SK-N-SH (cell line): ENCODE measurements at regions not wholly inside any gene's neighbourhood (a gene's known extent, or its start where the extent isn't known, plus 50 kb on each side); places are given as distances from the start of the nearest gene placed in this dataset.

Experiments
- CTCF ChIA-PET: fragments of 300-600, 350-600 bp; formaldehyde crosslinking; extraction: SDS; loops from one replicate; lab custom pipeline; 2021; lab: Yijun Ruan, JAX
- POLR2A ChIA-PET: fragments of 350-600 bp; sonication (Branson Sonifier 250); formaldehyde crosslinking; extraction: SDS; loops from one replicate; lab custom pipeline; 2020; ENCODE audit warnings: antibody characterized with exemption, inconsistent platforms; lab: Yijun Ruan, JAX
- DNase-seq: peaks from one replicate; pipeline ENCODE4 v3.0.0; 2012
- H2AFZ ChIP-seq: fragments of 200-600 bp; sonication (generic); 2 replicates; pipeline ENCODE4 v1.8.1; 2016; ENCODE audit warnings: antibody characterized with exemption, mild to moderate bottlenecking, low read depth
- H3F3A ChIP-seq: fragments of 200-600 bp; sonication (generic); replicated peaks from 2 replicates; pipeline ENCODE3; 2016; ENCODE audit warnings: antibody characterized with exemption, mild to moderate bottlenecking; ENCODE audit not compliant: insufficient read depth
- H3K27ac ChIP-seq, 2 experiments: fragments of 200-500 bp in 1 of 2; fragments of 200-600 bp in 1 of 2; sonication (Bioruptor generic) in 1 of 2; sonication (generic), shearing (Covaris generic) in 1 of 2; 2 replicates each; pipeline versions ENCODE4 v1.5.1 to v1.6.1; 2014 to 2016; ENCODE audit warnings: low read depth in 2 of 2, inconsistent platforms in 1 of 2, low read length in 1 of 2, mild to moderate bottlenecking in 1 of 2, mixed read lengths in 1 of 2
- H3K27me3 ChIP-seq: fragments of 200-600 bp; sonication (generic), shearing (Covaris generic); 2 replicates; pipeline ENCODE4 v1.6.1; 2016; ENCODE audit warnings: mixed run types; ENCODE audit not compliant: insufficient read depth
- H3K36me3 ChIP-seq, 2 experiments: fragments of 200-500 bp in 1 of 2; fragments of 200-600 bp in 1 of 2; sonication (Bioruptor generic) in 1 of 2; sonication (generic) in 1 of 2; replicated peaks in 1 of 2; 2 replicates each; pipeline versions ENCODE3 to v1.5.1; 2014 to 2016; ENCODE audit warnings: low read length in 1 of 2, mild to moderate bottlenecking in 1 of 2; ENCODE audit not compliant: insufficient read depth in 2 of 2, control insufficient read depth in 1 of 2
- H3K4me1 ChIP-seq, 2 experiments: fragments of 200-500 bp in 1 of 2; fragments of 200-600 bp in 1 of 2; sonication (Bioruptor generic) in 1 of 2; sonication (generic), shearing (Covaris generic) in 1 of 2; 2 replicates each; pipeline versions ENCODE4 v1.5.1 to v1.6.1; 2014 to 2016; ENCODE audit warnings: low read depth in 1 of 2, low read length in 1 of 2, mixed run types in 1 of 2; ENCODE audit not compliant: insufficient read depth in 2 of 2, control insufficient read depth in 1 of 2
- H3K4me2 ChIP-seq: fragments of 200-600 bp; sonication (generic), shearing (Covaris generic); 2 replicates; pipeline ENCODE4 v1.6.1; 2017; ENCODE audit warnings: mixed run types
- H3K4me3 ChIP-seq, 2 experiments: fragments of 200-500 bp in 1 of 2; fragments of 200-600 bp in 1 of 2; sonication (Bioruptor generic) in 1 of 2; sonication (generic), shearing (Covaris generic) in 1 of 2; 2 replicates each; pipeline versions ENCODE4 v1.5.1 to v1.8.1; 2014 to 2016; ENCODE audit warnings: low read depth in 2 of 2, inconsistent platforms in 1 of 2, low read length in 1 of 2, mild to moderate bottlenecking in 1 of 2, mixed read lengths in 1 of 2, moderate library complexity in 1 of 2
- H3K79me2 ChIP-seq: fragments of 200-600 bp; sonication (generic); 2 replicates; pipeline ENCODE4 v1.8.1; 2017; ENCODE audit warnings: mild to moderate bottlenecking; ENCODE audit not compliant: insufficient read depth
- H3K9ac ChIP-seq: fragments of 200-600 bp; sonication (generic); 2 replicates; pipeline ENCODE4 v1.6.1; 2017; ENCODE audit warnings: mixed run types
- H3K9me2 ChIP-seq: fragments of 200-600 bp; sonication (generic); 2 replicates; pipeline ENCODE4 v1.6.1; 2017; ENCODE audit warnings: mixed run types
- H3K9me3 ChIP-seq: fragments of 200-600 bp; sonication (generic); 2 replicates; pipeline ENCODE4 v1.6.1; 2017; ENCODE audit warnings: mixed run types, mild to moderate bottlenecking, moderate library complexity
- H4K20me1 ChIP-seq: fragments of 200-600 bp; sonication (generic); 2 replicates; pipeline ENCODE4 v1.6.1; 2017; ENCODE audit warnings: mild to moderate bottlenecking, mixed run types; ENCODE audit not compliant: insufficient read depth
- EZH2phosphoT487 ChIP-seq: fragments of 200-600 bp; sonication (generic); IDR thresholded peaks from 2 replicates; pipeline ENCODE4 v1.6.1; 2017; ENCODE audit warnings: low read depth, mixed run types, mild to moderate bottlenecking, antibody characterized with exemption, moderate library complexity, borderline replicate concordance
- FOSL2 ChIP-seq: IDR thresholded peaks from 2 replicates; pipeline ENCODE4 v1.4.0; 2012; ENCODE audit warnings: low read depth, mild to moderate bottlenecking, moderate library complexity, borderline replicate concordance
- FOXJ3 ChIP-seq: sonication (generic); formaldehyde crosslinking; IDR thresholded peaks from 2 replicates; pipeline ENCODE4 v1.5.1; 2020; ENCODE audit warnings: mild to moderate bottlenecking, missing genetic modification reagents
- MEF2A ChIP-seq: IDR thresholded peaks from 2 replicates; pipeline ENCODE4 v1.4.0; 2012; ENCODE audit warnings: low read depth, borderline replicate concordance
- MXI1 ChIP-seq: IDR thresholded peaks from 2 replicates; pipeline ENCODE4 v1.6.1; 2012; ENCODE audit warnings: mild to moderate bottlenecking, low read depth, low read length, improper control_type of control experiment
- NFIC ChIP-seq: IDR thresholded peaks from 2 replicates; pipeline ENCODE4 v1.4.0; 2012; ENCODE audit warnings: borderline replicate concordance
- NRF1 ChIP-seq: IDR thresholded peaks from 2 replicates; pipeline ENCODE4 v1.6.1; 2012; ENCODE audit warnings: low read depth, mild to moderate bottlenecking, low read length
- RAD21 ChIP-seq: IDR thresholded peaks from 2 replicates; pipeline ENCODE4 v1.6.1; 2012; ENCODE audit warnings: mild to moderate bottlenecking, low read length
- SIN3A ChIP-seq: IDR thresholded peaks from 2 replicates; pipeline ENCODE4 v1.6.1; 2012; ENCODE audit warnings: low read depth, mild to moderate bottlenecking, low read length, moderate library complexity, borderline replicate concordance
- TAF1 ChIP-seq: IDR thresholded peaks from 2 replicates; pipeline ENCODE4 v1.6.1; 2012; ENCODE audit warnings: low read depth, mild to moderate bottlenecking, low read length, moderate library complexity, borderline replicate concordance
- WGBS: methylation state at CpG from one replicate; pipeline ENCODE4 v1.1.6; 2017; ENCODE audit warnings: low lambda C conversion rate; 5-methylcytosine and 5-hydroxymethylcytosine counted together
- TF ChIP-seq, protein P1 (sequence below): IDR thresholded peaks from 2 replicates; pipeline ENCODE4 v1.6.1; 2012; ENCODE audit warnings: mild to moderate bottlenecking, low read depth, low read length, moderate library complexity
- TF ChIP-seq, protein P2 (sequence below): fragments of 200-600 bp; sonication (generic); IDR thresholded peaks from 2 replicates; pipeline ENCODE4 v1.6.1; 2017; ENCODE audit warnings: antibody characterized with exemption, mild to moderate bottlenecking, moderate library complexity
- TF ChIP-seq, protein P3 (sequence below): fragments of 150-350 bp; IDR thresholded peaks from 2 replicates; pipeline ENCODE4 v1.6.1; 2017; ENCODE audit warnings: antibody characterized with exemption, low read length, low read depth, borderline replicate concordance
- TF ChIP-seq, protein P4 (sequence below): IDR thresholded peaks from 2 replicates; pipeline ENCODE4 v1.4.0; 2012; ENCODE audit warnings: low read depth
- TF ChIP-seq, protein P5 (sequence below): IDR thresholded peaks from 2 replicates; pipeline ENCODE4; 2012

DNA sequence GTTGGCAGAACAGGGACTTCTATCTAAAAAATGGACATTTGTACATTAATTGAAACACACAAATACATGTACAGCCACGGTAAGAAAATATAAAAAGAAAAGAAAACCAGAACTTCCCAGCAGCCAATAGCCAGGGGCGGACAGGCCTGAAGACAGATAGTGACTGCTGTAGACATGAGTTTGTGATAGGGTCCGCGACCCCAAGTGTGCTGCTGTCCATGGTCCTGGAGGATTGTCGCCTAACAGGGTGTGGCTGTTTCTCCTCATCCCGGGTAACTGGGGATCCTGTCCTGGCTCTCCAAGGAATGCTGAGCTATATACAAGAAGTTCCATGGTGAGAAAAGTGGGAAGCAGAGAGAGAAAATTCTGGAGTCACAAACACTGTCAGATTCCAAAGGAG is 266.5 kb upstream of the SALL3 start:
- Histone ChIP-seq H3K9me3 (no peaks in the 10 kb centered on the region), H3K4me3 (no peak overlapping the region), H3K27ac (no peak overlapping the region), H3K36me3 (no peaks in the 10 kb centered on the region), H3K4me2 (no peak overlapping the region), H3K9ac (no peak overlapping the region), H3K4me1 (no peaks in the 10 kb centered on the region), H4K20me1 (no peaks in the 10 kb centered on the region), H2AFZ (no peak overlapping the region), H3K27me3 (no peaks in the 10 kb centered on the region; the same call in 1 of the 2 replicates), H3F3A (no peaks in the 10 kb centered on the region), H3K79me2 (no peaks in the 10 kb centered on the region), H3K9me2 (no peaks in the 10 kb centered on the region)
- ChIA-PET POLR2A (no interaction called here), CTCF (interaction anchor here (0.6 kb wide), 1 partner anchor 195 kb away, joined by 3 read pairs; no protein-coding TSS in a partner anchor)
- TF ChIP-seq NFIC (no peak), FOXJ3 (no peak)
- TF ChIP-seq, protein P1, sequence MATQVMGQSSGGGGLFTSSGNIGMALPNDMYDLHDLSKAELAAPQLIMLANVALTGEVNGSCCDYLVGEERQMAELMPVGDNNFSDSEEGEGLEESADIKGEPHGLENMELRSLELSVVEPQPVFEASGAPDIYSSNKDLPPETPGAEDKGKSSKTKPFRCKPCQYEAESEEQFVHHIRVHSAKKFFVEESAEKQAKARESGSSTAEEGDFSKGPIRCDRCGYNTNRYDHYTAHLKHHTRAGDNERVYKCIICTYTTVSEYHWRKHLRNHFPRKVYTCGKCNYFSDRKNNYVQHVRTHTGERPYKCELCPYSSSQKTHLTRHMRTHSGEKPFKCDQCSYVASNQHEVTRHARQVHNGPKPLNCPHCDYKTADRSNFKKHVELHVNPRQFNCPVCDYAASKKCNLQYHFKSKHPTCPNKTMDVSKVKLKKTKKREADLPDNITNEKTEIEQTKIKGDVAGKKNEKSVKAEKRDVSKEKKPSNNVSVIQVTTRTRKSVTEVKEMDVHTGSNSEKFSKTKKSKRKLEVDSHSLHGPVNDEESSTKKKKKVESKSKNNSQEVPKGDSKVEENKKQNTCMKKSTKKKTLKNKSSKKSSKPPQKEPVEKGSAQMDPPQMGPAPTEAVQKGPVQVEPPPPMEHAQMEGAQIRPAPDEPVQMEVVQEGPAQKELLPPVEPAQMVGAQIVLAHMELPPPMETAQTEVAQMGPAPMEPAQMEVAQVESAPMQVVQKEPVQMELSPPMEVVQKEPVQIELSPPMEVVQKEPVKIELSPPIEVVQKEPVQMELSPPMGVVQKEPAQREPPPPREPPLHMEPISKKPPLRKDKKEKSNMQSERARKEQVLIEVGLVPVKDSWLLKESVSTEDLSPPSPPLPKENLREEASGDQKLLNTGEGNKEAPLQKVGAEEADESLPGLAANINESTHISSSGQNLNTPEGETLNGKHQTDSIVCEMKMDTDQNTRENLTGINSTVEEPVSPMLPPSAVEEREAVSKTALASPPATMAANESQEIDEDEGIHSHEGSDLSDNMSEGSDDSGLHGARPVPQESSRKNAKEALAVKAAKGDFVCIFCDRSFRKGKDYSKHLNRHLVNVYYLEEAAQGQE = peak; percentile 87
- 1% methylated on average over 6 of the region's 6 CpGs for WGBS
- no peak for DNase-seq

DNA sequence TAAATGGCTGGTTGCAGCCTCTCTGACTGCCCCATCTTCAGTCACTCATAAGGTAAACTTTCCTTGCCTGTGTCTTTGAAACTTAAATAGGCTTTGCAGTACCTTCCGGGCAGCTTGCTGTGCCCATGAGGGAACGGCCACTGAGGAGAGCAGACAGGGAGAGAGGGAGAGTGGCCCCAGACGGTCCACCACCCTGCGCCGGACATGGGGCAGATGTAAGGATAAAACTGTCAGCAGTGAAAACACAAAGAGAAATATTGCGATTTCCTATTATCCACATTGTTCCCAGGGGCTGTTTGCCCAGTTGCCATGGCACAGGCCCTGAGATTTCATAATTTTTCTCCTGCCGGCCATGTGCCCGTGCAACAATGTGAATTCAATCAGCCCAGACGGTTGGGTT is 265.9 kb upstream of the SALL3 start:
- no peaks in the 10 kb centered on the region; the same call in 1 of the 2 replicates for H3K27me3 ChIP-seq
- no peak overlapping the region for H3K4me2 ChIP-seq
- H3K36me3 ChIP-seq = no peaks in the 10 kb centered on the region
- H3K9me3 ChIP-seq = no peaks in the 10 kb centered on the region
- no peaks in the 10 kb centered on the region for H4K20me1 ChIP-seq
- no peak overlapping the region for H3K9ac ChIP-seq
- ChIA-PET POLR2A (no interaction called here), CTCF (no interaction called here)
- H3K4me3 ChIP-seq = no peak overlapping the region
- 7% methylated on average over 9 of the region's 9 CpGs for WGBS
- no peaks in the 10 kb centered on the region for H3K4me1 ChIP-seq
- TF ChIP-seq, protein P2, sequence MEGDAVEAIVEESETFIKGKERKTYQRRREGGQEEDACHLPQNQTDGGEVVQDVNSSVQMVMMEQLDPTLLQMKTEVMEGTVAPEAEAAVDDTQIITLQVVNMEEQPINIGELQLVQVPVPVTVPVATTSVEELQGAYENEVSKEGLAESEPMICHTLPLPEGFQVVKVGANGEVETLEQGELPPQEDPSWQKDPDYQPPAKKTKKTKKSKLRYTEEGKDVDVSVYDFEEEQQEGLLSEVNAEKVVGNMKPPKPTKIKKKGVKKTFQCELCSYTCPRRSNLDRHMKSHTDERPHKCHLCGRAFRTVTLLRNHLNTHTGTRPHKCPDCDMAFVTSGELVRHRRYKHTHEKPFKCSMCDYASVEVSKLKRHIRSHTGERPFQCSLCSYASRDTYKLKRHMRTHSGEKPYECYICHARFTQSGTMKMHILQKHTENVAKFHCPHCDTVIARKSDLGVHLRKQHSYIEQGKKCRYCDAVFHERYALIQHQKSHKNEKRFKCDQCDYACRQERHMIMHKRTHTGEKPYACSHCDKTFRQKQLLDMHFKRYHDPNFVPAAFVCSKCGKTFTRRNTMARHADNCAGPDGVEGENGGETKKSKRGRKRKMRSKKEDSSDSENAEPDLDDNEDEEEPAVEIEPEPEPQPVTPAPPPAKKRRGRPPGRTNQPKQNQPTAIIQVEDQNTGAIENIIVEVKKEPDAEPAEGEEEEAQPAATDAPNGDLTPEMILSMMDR = no peak
- no peak for TF ChIP-seq SIN3A
- TF ChIP-seq RAD21 = no peak
- no peak for TF ChIP-seq FOXJ3
- TF ChIP-seq MXI1 = no peak
- TF ChIP-seq NFIC = no peak
- TF ChIP-seq, protein P3, sequence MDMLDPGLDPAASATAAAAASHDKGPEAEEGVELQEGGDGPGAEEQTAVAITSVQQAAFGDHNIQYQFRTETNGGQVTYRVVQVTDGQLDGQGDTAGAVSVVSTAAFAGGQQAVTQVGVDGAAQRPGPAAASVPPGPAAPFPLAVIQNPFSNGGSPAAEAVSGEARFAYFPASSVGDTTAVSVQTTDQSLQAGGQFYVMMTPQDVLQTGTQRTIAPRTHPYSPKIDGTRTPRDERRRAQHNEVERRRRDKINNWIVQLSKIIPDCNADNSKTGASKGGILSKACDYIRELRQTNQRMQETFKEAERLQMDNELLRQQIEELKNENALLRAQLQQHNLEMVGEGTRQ = no peak
- TF ChIP-seq, protein P4, sequence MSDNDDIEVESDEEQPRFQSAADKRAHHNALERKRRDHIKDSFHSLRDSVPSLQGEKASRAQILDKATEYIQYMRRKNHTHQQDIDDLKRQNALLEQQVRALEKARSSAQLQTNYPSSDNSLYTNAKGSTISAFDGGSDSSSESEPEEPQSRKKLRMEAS = no peak
- no peak for TF ChIP-seq EZH2phosphoT487
- TF ChIP-seq TAF1 = no peak
- TF ChIP-seq NRF1 = no peak
- TF ChIP-seq MEF2A = no peak
- no peak for TF ChIP-seq FOSL2
- TF ChIP-seq, protein P5, sequence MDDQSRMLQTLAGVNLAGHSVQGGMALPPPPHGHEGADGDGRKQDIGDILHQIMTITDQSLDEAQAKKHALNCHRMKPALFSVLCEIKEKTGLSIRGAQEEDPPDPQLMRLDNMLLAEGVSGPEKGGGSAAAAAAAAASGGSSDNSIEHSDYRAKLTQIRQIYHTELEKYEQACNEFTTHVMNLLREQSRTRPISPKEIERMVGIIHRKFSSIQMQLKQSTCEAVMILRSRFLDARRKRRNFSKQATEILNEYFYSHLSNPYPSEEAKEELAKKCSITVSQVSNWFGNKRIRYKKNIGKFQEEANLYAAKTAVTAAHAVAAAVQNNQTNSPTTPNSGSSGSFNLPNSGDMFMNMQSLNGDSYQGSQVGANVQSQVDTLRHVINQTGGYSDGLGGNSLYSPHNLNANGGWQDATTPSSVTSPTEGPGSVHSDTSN = no peak
- H3K9me2 ChIP-seq = no peaks in the 10 kb centered on the region
- H3K27ac ChIP-seq = no peak overlapping the region
- DNase-seq = no peak
- H2AFZ ChIP-seq = no peak overlapping the region
- H3F3A ChIP-seq = no peaks in the 10 kb centered on the region
- no peaks in the 10 kb centered on the region for H3K79me2 ChIP-seq
